Mammary epithelial cell (primary cell): ENCODE measurements at regions not wholly inside any gene's neighbourhood (a gene's known extent, or its start where the extent isn't known, plus 50 kb on each side); places are given as distances from the start of the nearest gene placed in this dataset.

Experiments
- CTCF ChIP-seq, 2 donors: IDR thresholded peaks in 1 of 2; conservative IDR thresholded peaks in 1 of 2; 2 replicates each; pipeline ENCODE4 v1.5.1; 2011 to 2012; ENCODE audit warnings: inconsistent platforms in 2 of 2, low read length in 2 of 2, mild to moderate bottlenecking in 2 of 2, control low read depth in 1 of 2, low read depth in 1 of 2; ENCODE audit not compliant: insufficient read depth in 1 of 2; ENCODE audit errors: extremely low read depth in 1 of 2
- EZH2 ChIP-seq: IDR thresholded peaks from 2 replicates; pipeline ENCODE4 v1.6.1; 2012; ENCODE audit warnings: low read length, inconsistent platforms, borderline replicate concordance

- TF ChIP-seq CTCF (conservative IDR thresholded peaks at IDR 0.05 in 1 of 2, IDR thresholded peaks at IDR 0.05 in 1 of 2; ENCODE audit: extremely low read depth in 1 of 2, insufficient read depth in 1 of 2, low read depth in 1 of 2, low read length in 2 of 2), result no peak
- TF ChIP-seq EZH2, result no peak
These were observed 407.0 kb downstream of the BCOR start for GRCh38 chrX:39690541-39691415.
